ENCODE measurements at regions not wholly inside any gene's neighbourhood (a gene's known extent, or its start where the extent isn't known, plus 50 kb on each side); places are given as distances from the start of the nearest gene placed in this dataset.

GRCh38 chr7:155202106-155202871 lies 95.4 kb upstream of the INSIG1 start:
- no peak for DNase-seq (ENCODE audit: low spot score)

- DNase-seq (ENCODE audit: low spot score), result no peak
Measured at GRCh38 chr7:155203059-155203881, 94.4 kb upstream of the INSIG1 start.

- no peak for DNase-seq (ENCODE audit: low spot score)
Measured at GRCh38 chr7:155203882-155204691, 93.6 kb upstream of the INSIG1 start.

GRCh38 chr7:155204744-155205367 lies 92.8 kb upstream of the INSIG1 start:
- no peak for DNase-seq (ENCODE audit: low spot score)

GRCh38 chr7:155205368-155206317 lies 92.0 kb upstream of the INSIG1 start:
- DNase-seq (ENCODE audit: low spot score), result no peak

- DNase-seq (ENCODE audit: low spot score), result no peak
Measured at GRCh38 chr7:155206318-155207020, 91.2 kb upstream of the INSIG1 start.

GRCh38 chr7:155207326-155208002 lies 90.2 kb upstream of the INSIG1 start:
- DNase-seq (ENCODE audit: low spot score), result no peak

- DNase-seq (ENCODE audit: low spot score), result no peak
Measured at GRCh38 chr7:155208681-155209477, 88.8 kb upstream of the INSIG1 start.

- no peak for DNase-seq (ENCODE audit: low spot score)
Measured at GRCh38 chr7:155209478-155210319, 88.0 kb upstream of the INSIG1 start.

- no peak for DNase-seq (ENCODE audit: low spot score)
Measured at GRCh38 chr7:155210356-155210755, 87.3 kb upstream of the INSIG1 start.

GRCh38 chr7:155211173-155211572 lies 86.5 kb upstream of the INSIG1 start:
- no peak for DNase-seq (ENCODE audit: low spot score)

GRCh38 chr7:155211761-155212160 lies 85.9 kb upstream of the INSIG1 start:
- no peak for DNase-seq (ENCODE audit: low spot score)

GRCh38 chr7:155212301-155213015 lies 85.2 kb upstream of the INSIG1 start:
- no peak for DNase-seq (ENCODE audit: low spot score)

GRCh38 chr7:155213385-155213784 lies 84.3 kb upstream of the INSIG1 start:
- DNase-seq (ENCODE audit: low spot score), result no peak

- DNase-seq (ENCODE audit: low spot score), result no peak
Measured at GRCh38 chr7:155213955-155214740, 83.5 kb upstream of the INSIG1 start.

- DNase-seq (ENCODE audit: low spot score), result no peak
Measured at GRCh38 chr7:155215576-155216325, 81.9 kb upstream of the INSIG1 start.

Measured in HuH-7.5 (cell line).